GM12878 (cell line): ENCODE measurements at regions not wholly inside any gene's neighbourhood (a gene's known extent, or its start where the extent isn't known, plus 50 kb on each side); places are given as distances from the start of the nearest gene placed in this dataset.
A peak's percentile ranks its signal among the peaks of the same experiment; 100 is the strongest.

Experiments
- ATAC-seq: fragments of 200-7000 bp; cut with Tn5 transposase; 3 replicates; pipeline ENCODE4 v1.9.1; 2020; ENCODE audit warnings: mild to moderate bottlenecking, moderate library complexity
- BruUV-seq: library from RNA; stranded (reverse); fragments of 400-500 nt; replicated peaks from 2 replicates; lab custom pipeline; 2021; lab: Mats Ljungman, UMichigan
- CTCF ChIA-PET: fragments of 300-600 bp; sonication (Branson Sonifier 250); formaldehyde crosslinking; extraction: SDS; loops from one replicate; lab custom pipeline; 2021; ENCODE audit warnings: inconsistent platforms; lab: Yijun Ruan, JAX
- POLR2A ChIA-PET: fragments of 350-600 bp; formaldehyde crosslinking; extraction: SDS; loops from one replicate; lab custom pipeline; 2021; ENCODE audit warnings: inconsistent platforms; lab: Charles Lee
- RAD21 ChIA-PET: fragments of 300-600 bp; sonication (Branson Sonifier 250); formaldehyde crosslinking; loops from one replicate; lab custom pipeline; 2023; ENCODE audit warnings: antibody characterized with exemption; ENCODE audit not compliant: unreplicated experiment; lab: Charles Lee
- SMC1A ChIA-PET: fragments of 300-600 bp; sonication (Branson Sonifier 250); formaldehyde crosslinking; loops from one replicate; lab custom pipeline; 2023; ENCODE audit not compliant: unreplicated experiment, uncharacterized antibody; lab: Charles Lee
- DNase-seq: peaks from one replicate; pipeline ENCODE4 v3.0.0-alpha.2; 2011; ENCODE audit warnings: low read depth, low spot score
- FAIRE-seq: peaks from 3 replicates; lab custom pipeline; 2011; peaks lifted over from hg19 to GRCh38; lab: Jason Lieb, UNC
- H2AFZ ChIP-seq: 2 replicates; pipeline ENCODE4 v1.6.0; 2011; ENCODE audit warnings: low read depth, low read length, control low read depth; ENCODE audit not compliant: control insufficient read depth
- H3K27ac ChIP-seq: 2 replicates; pipeline ENCODE4 v1.5.1; 2011; ENCODE audit warnings: control low read depth; ENCODE audit not compliant: control insufficient read depth, insufficient read depth
- H3K27me3 ChIP-seq, 2 experiments: replicated peaks in 1 of 2; 2 replicates each; pipeline versions ENCODE4 v1.6.0 to v1.6.1; 2011; ENCODE audit warnings: low read length in 1 of 2; ENCODE audit not compliant: control insufficient read depth in 2 of 2, insufficient read depth in 2 of 2
- H3K36me3 ChIP-seq, 2 experiments: 2 replicates each; pipeline ENCODE4 v1.5.1; 2011; ENCODE audit warnings: low read length in 1 of 2; ENCODE audit not compliant: control insufficient read depth in 2 of 2, insufficient read depth in 2 of 2
- H3K4me1 ChIP-seq: 2 replicates; pipeline ENCODE4 v1.6.1; 2011; ENCODE audit warnings: mild to moderate bottlenecking, low read length, moderate library complexity, mixed read lengths; ENCODE audit not compliant: control insufficient read depth, insufficient read depth
- H3K4me2 ChIP-seq: 2 replicates; pipeline ENCODE4 v1.6.0; 2011; ENCODE audit warnings: control low read depth; ENCODE audit not compliant: control insufficient read depth, insufficient read depth
- H3K4me3 ChIP-seq: fragments of 200-600 bp; sonication (generic); 2 replicates; pipeline ENCODE4 v1.5.1; 2016
- H3K79me2 ChIP-seq: 2 replicates; pipeline ENCODE4 v1.6.0; 2011; ENCODE audit warnings: low read length; ENCODE audit not compliant: control insufficient read depth, insufficient read depth
- H3K9ac ChIP-seq: 2 replicates; pipeline ENCODE4 v1.8.0; 2011; ENCODE audit warnings: low read length, control low read depth, mixed read lengths; ENCODE audit not compliant: control insufficient read depth, insufficient read depth
- H3K9me3 ChIP-seq: replicated peaks from 3 replicates; pipeline ENCODE4 v1.5.1; 2011; ENCODE audit warnings: mild to moderate bottlenecking, low read length; ENCODE audit not compliant: control insufficient read depth, insufficient read depth
- H4K20me1 ChIP-seq: 2 replicates; pipeline ENCODE4 v1.6.0; 2011; ENCODE audit not compliant: control insufficient read depth, insufficient read depth
- BCL3 ChIP-seq: IDR thresholded peaks from 2 replicates; pipeline ENCODE4 v1.6.1; 2011; ENCODE audit warnings: borderline replicate concordance, low read depth, mild to moderate bottlenecking, moderate library complexity, low read length; ENCODE audit not compliant: insufficient read depth, poor library complexity, severe bottlenecking
- CEBPB ChIP-seq, 2 experiments: fragments of 150-350 bp in 1 of 2; IDR thresholded peaks; 2 replicates each; pipeline ENCODE4 v1.6.1; 2012 to 2014; ENCODE audit warnings: low read depth in 2 of 2, low read length in 2 of 2, borderline replicate concordance in 1 of 2, inconsistent platforms in 1 of 2
- GABPA ChIP-seq: IDR thresholded peaks from 2 replicates; pipeline ENCODE4 v1.6.1; 2014; ENCODE audit warnings: antibody characterized with exemption, low read depth, mild to moderate bottlenecking, inconsistent platforms
- IKZF1 ChIP-seq: fragments of 450-650 bp; conservative IDR thresholded peaks from 2 replicates; pipeline ENCODE4 v1.6.1; 2017; ENCODE audit warnings: antibody characterized with exemption, mild to moderate bottlenecking
- IRF4 ChIP-seq: IDR thresholded peaks from 2 replicates; pipeline ENCODE4 v1.6.1; 2011; ENCODE audit warnings: low read depth, low read length
- NRF1 ChIP-seq: conservative IDR thresholded peaks from 2 replicates; pipeline ENCODE4 v1.6.1; 2011; ENCODE audit warnings: mild to moderate bottlenecking, low read depth, low read length, improper control_type of control experiment
- PKNOX1 ChIP-seq: fragments of 450-650 bp; IDR thresholded peaks from 2 replicates; pipeline ENCODE4 v1.6.1; 2016; ENCODE audit warnings: mild to moderate bottlenecking
- POLR2A ChIP-seq: IDR thresholded peaks from 2 replicates; pipeline ENCODE4 v1.6.1; 2011; ENCODE audit warnings: low read depth, mild to moderate bottlenecking, low read length
- POU2F2 ChIP-seq: IDR thresholded peaks from 3 replicates; pipeline ENCODE4 v1.6.1; 2011; ENCODE audit warnings: low read depth, mild to moderate bottlenecking, low read length, borderline replicate concordance
- SIN3A ChIP-seq: IDR thresholded peaks from 2 replicates; pipeline ENCODE4 v1.6.1; 2012; ENCODE audit warnings: low read depth, low read length, improper control_type of control experiment
- SIX5 ChIP-seq: IDR thresholded peaks from 2 replicates; pipeline ENCODE4 v1.6.1; 2011; ENCODE audit warnings: mild to moderate bottlenecking, low read depth, low read length, moderate library complexity; ENCODE audit not compliant: severe bottlenecking
- SPI1 ChIP-seq: IDR thresholded peaks from 2 replicates; pipeline ENCODE4 v1.6.1; 2011; ENCODE audit warnings: low read depth, mild to moderate bottlenecking, low read length, moderate library complexity, borderline replicate concordance; ENCODE audit not compliant: insufficient read depth
- STAT3 ChIP-seq: IDR thresholded peaks from 2 replicates; pipeline ENCODE4 v1.6.1; 2011; ENCODE audit warnings: low read depth, low read length, improper control_type of control experiment
- TCF12 ChIP-seq: IDR thresholded peaks from 2 replicates; pipeline ENCODE4 v1.6.1; 2011; ENCODE audit warnings: low read depth, mild to moderate bottlenecking, low read length
- YBX1 ChIP-seq: fragments of 450-650 bp; IDR thresholded peaks from 2 replicates; pipeline ENCODE4 v1.6.1; 2016; ENCODE audit warnings: antibody characterized with exemption
- ZBTB33 ChIP-seq: fragments of 450-650 bp; IDR thresholded peaks from 2 replicates; pipeline ENCODE4 v1.6.1; 2017; ENCODE audit warnings: mild to moderate bottlenecking
- WGBS: methylation state at CpG from one replicate; pipeline ENCODE4 v1.1.6; 2016; ENCODE audit warnings: low lambda C conversion rate; ENCODE audit not compliant: insufficient replicate concordance, insufficient coverage; ENCODE audit errors: missing lambda C conversion rate; 5-methylcytosine and 5-hydroxymethylcytosine counted together
- in situ Hi-C: fragments of 300-500 bp; cut with MboI; formaldehyde crosslinking; loops from 9 replicates; pipeline ENCODE4 v1.14.3; 2018; ENCODE audit warnings: mixed read lengths
- intact Hi-C: fragments of 100-400 bp; cut with micrococcal nuclease; formaldehyde crosslinking; loops from one replicate; pipeline ENCODE4 v1.14.2; 2022; ENCODE audit not compliant: unreplicated experiment
- TF ChIP-seq, protein P1 (sequence below): IDR thresholded peaks from 2 replicates; pipeline ENCODE4 v1.6.1; 2012; ENCODE audit warnings: mild to moderate bottlenecking, low read depth, low read length

- DNase-seq (no peak), ATAC-seq (peak; percentile 47), FAIRE-seq (no peak)
- Histone ChIP-seq H3K4me1 (peaks cover 10% of the 10 kb centered on the region; the same call in 1 of the 2 replicates), H2AFZ (no peak overlapping the region), H4K20me1 (no peaks in the 10 kb centered on the region), H3K4me3 (no peak overlapping the region), H3K27ac (no peak overlapping the region), H3K4me2 (0 out of 2 replicates have a peak overlapping the region, but pooled peaks have one; percentile 13), H3K9me3 (no peaks in the 10 kb centered on the region), H3K9ac (no peak overlapping the region), H3K27me3 (no peaks in the 10 kb centered on the region), H3K36me3 (no peaks in the 10 kb centered on the region), H3K79me2 (no peaks in the 10 kb centered on the region)
- no TSS peak for BruUV-seq
- in situ Hi-C loops (no loop called here), intact Hi-C loops (no loop called here)
- ChIA-PET CTCF (interaction anchor here (0.5 to 3.4 kb wide), 8 partner anchors 8 to 1793 kb away, joined by 3 to 16 read pairs (median 4); no protein-coding TSS in a partner anchor), POLR2A (interaction anchor here (0.6 to 1.7 kb wide), 5 partner anchors 13 to 68 kb away, joined by 3 to 7 read pairs (median 4); no protein-coding TSS in a partner anchor), RAD21 (interaction anchor here (0.7 to 1.3 kb wide), 5 partner anchors 19 to 100 kb away, joined by 3 to 7 read pairs (median 4); no protein-coding TSS in a partner anchor), SMC1A (interaction anchor here (0.9 to 2.6 kb wide), 5 partner anchors 10 to 93 kb away, joined by 3 to 18 read pairs (median 4); no protein-coding TSS in a partner anchor)
- WGBS = 62% methylated on average over 1 of the region's 1 CpG
- TF ChIP-seq BCL3 (no peak), STAT3 (no peak), SIX5 (no peak), CEBPB (IDR thresholded peaks at IDR 0.05; ENCODE audit: borderline replicate concordance in 1 of 2, low read depth in 2 of 2, low read length in 2 of 2) (no peak), POLR2A (no peak), POU2F2 (no peak), PKNOX1 (peak; percentile 67; the same call in 1 of the 2 replicates), IRF4 (no peak), YBX1 (no peak), IKZF1 (peak; percentile 25; the same call in 1 of the 2 replicates), GABPA (no peak), TCF12 (no peak), ZBTB33 (no peak), SPI1 (peak; percentile 68; the same call in 1 of the 2 replicates), NRF1 (no peak), SIN3A (no peak)
- TF ChIP-seq, protein P1, sequence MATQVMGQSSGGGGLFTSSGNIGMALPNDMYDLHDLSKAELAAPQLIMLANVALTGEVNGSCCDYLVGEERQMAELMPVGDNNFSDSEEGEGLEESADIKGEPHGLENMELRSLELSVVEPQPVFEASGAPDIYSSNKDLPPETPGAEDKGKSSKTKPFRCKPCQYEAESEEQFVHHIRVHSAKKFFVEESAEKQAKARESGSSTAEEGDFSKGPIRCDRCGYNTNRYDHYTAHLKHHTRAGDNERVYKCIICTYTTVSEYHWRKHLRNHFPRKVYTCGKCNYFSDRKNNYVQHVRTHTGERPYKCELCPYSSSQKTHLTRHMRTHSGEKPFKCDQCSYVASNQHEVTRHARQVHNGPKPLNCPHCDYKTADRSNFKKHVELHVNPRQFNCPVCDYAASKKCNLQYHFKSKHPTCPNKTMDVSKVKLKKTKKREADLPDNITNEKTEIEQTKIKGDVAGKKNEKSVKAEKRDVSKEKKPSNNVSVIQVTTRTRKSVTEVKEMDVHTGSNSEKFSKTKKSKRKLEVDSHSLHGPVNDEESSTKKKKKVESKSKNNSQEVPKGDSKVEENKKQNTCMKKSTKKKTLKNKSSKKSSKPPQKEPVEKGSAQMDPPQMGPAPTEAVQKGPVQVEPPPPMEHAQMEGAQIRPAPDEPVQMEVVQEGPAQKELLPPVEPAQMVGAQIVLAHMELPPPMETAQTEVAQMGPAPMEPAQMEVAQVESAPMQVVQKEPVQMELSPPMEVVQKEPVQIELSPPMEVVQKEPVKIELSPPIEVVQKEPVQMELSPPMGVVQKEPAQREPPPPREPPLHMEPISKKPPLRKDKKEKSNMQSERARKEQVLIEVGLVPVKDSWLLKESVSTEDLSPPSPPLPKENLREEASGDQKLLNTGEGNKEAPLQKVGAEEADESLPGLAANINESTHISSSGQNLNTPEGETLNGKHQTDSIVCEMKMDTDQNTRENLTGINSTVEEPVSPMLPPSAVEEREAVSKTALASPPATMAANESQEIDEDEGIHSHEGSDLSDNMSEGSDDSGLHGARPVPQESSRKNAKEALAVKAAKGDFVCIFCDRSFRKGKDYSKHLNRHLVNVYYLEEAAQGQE = no peak
These were observed 71.1 kb upstream of the UMPS start for GRCh38 chr3:124659175-124659574.
